ENCODE measurements at regions not wholly inside any gene's neighbourhood (a gene's known extent, or its start where the extent isn't known, plus 50 kb on each side); places are given as distances from the start of the nearest gene placed in this dataset.

DNA sequence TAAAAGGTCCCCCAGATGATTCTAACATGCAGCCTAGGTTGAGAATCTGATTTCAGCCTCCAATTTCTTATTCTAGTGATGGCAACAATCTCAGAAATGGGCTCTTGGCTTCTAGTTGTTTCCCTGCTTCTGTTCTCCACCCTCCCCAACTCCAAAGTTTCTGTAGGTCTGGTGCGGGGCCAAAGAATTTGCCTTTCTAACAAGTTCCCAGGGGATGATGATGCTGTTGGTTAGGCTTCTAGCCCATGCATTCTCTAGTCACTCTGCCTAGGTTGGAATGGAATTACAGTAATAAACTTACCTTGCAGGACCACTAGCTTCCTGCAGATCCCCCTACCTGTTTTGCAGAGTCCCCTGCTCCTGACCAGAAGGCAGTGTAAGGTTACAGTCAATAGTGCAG lies 103.2 kb upstream of the PPP2R3A start:
- H3K4me3 ChIP-seq, result no peak overlapping the region
- no peaks in the 10 kb centered on the region for H3K27me3 ChIP-seq
- TF ChIP-seq Cebpa-rat (IDR thresholded peaks at IDR 0.05), result no peak

DNA sequence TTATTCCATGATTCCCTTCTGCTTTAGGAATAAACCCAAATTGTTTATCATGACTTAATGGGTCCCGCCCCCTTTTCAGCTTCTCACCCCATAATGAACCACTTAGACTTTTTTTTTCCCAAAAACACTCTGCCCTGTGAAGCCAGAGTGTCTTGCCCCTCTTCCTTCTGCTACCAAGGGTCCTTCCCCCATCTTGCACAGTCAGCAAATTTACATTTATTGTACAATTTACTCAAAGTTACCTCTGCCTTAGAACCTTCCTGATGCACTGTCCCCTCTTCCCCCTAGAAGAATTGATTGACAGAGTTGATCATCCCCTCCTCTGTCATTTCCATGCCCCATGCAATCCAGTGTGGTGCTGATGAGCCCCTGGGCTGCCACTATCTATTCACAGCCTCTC lies 101.5 kb upstream of the PPP2R3A start:
- no peaks in the 10 kb centered on the region for H3K36me3 ChIP-seq
- H3K4me3 ChIP-seq, result no peak overlapping the region
- H4K20me1 ChIP-seq, result no peaks in the 10 kb centered on the region
- peaks cover 0 to 9% (median 0%) of the 10 kb centered on the region in 11 experiments; a peak in 1 of 22 replicates for H3K9me3 ChIP-seq (replicated peaks in 1 of 11)
- no peak overlapping the region for H3K9ac ChIP-seq
- no peaks in the 10 kb centered on the region for H3K27me3 ChIP-seq
- no peaks in the 10 kb centered on the region for H3K4me1 ChIP-seq
- H3K27ac ChIP-seq, result no peak overlapping the region
- TF ChIP-seq Cebpa-rat (IDR thresholded peaks at IDR 0.05), result no peak
- H3K4me2 ChIP-seq, result no peak overlapping the region

More for the DNA sequence above, 103.2 kb upstream of the PPP2R3A start:
- H3K9me3 ChIP-seq (replicated peaks in 1 of 11), result peaks cover 0 to 7% (median 0%) of the 10 kb centered on the region in 11 experiments; a peak in 1 of 22 replicates
- H3K4me2 ChIP-seq, result no peak overlapping the region
- no peaks in the 10 kb centered on the region for H3K36me3 ChIP-seq
- no peak overlapping the region for H3K9ac ChIP-seq
- H4K20me1 ChIP-seq, result no peaks in the 10 kb centered on the region
- H3K4me1 ChIP-seq, result no peaks in the 10 kb centered on the region
- no peak overlapping the region for H3K27ac ChIP-seq

DNA sequence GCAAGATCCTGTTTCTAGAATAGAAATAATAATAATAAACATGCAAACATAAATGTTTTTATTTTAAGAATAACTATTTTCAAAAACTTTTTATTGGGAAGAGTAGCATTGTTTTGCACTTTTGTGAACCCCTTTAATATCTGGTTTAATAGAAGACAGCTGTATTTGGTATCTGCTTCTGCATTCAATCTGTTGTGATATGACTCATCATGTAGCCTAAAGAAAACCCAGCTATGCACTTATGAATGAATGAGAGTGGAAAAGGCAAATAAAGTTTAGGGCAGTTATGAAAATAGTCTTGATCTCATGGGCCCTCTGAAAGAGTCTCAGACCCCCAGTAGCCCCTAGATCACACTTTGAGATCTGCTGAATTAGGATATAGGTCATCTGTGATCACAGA lies 100.4 kb upstream of the PPP2R3A start:
- H3K27me3 ChIP-seq, result no peaks in the 10 kb centered on the region
- no peaks in the 10 kb centered on the region for H4K20me1 ChIP-seq
- no peaks in the 10 kb centered on the region for H3K36me3 ChIP-seq
- H3K4me2 ChIP-seq, result no peak overlapping the region
- H3K9me3 ChIP-seq (replicated peaks in 1 of 11), result peaks cover 0 to 9% (median 0%) of the 10 kb centered on the region in 11 experiments; a peak in 1 of 22 replicates
- no peak overlapping the region for H3K4me3 ChIP-seq
- no peak for TF ChIP-seq Cebpa-rat (IDR thresholded peaks at IDR 0.05)
- H3K9ac ChIP-seq, result no peak overlapping the region
- H3K4me1 ChIP-seq, result no peaks in the 10 kb centered on the region
- no peak overlapping the region for H3K27ac ChIP-seq

DNA sequence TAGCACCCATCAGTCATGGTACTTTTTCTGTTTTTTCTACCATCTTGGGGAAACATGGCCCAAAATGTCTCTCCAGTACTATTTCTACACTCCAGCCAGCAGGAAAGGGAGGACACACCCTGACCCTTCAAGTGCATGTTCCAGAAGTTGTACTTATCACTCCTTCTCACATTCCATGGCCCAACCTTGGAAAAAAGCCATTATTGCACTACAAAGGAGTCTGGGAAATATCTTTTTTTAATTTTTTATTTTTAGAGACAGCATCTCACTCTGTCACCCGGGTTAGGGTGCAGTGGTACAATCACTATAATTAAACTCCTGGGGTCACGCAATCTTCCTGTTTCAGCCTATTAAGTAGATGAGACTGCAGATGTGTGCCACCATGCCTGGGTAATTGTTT lies 100.0 kb upstream of the PPP2R3A start:
- no peaks in the 10 kb centered on the region for H3K4me1 ChIP-seq
- no peaks in the 10 kb centered on the region for H3K27me3 ChIP-seq
- H3K4me3 ChIP-seq, result no peak overlapping the region
- H4K20me1 ChIP-seq, result no peaks in the 10 kb centered on the region
- H3K9ac ChIP-seq, result no peak overlapping the region
- TF ChIP-seq Cebpa-rat (IDR thresholded peaks at IDR 0.05), result no peak
- peaks cover 0 to 9% (median 0%) of the 10 kb centered on the region in 11 experiments; a peak in 1 of 22 replicates for H3K9me3 ChIP-seq (replicated peaks in 1 of 11)
- H3K4me2 ChIP-seq, result no peak overlapping the region
- no peaks in the 10 kb centered on the region for H3K36me3 ChIP-seq
- H3K27ac ChIP-seq, result no peak overlapping the region

DNA sequence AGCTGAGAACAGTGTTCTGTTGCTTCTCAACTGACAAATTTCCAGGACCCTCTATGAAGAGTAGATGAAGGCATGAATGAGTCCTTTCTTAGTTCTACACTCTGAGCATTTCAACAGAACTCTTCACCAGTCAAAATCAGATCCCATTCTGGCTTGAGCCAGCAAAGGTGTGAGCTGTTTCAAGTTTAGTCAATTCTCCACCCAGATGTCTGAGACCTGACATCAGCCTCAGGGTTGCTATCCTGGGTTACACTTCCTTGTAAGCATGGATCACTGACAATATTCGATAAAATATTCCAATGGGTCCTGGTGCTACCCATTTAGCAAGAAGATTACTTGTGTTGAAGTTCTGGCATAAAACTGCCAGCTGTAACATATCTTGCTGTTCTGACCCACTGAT lies 97.6 kb upstream of the PPP2R3A start:
- H3K9me3 ChIP-seq (replicated peaks in 1 of 11), result peaks cover under 1 to 11% (median 4%) of the 10 kb centered on the region in 11 experiments; a peak in 12 of 22 replicates
- H4K20me1 ChIP-seq, result no peaks in the 10 kb centered on the region
- H3K27me3 ChIP-seq, result no peaks in the 10 kb centered on the region
- H3K36me3 ChIP-seq, result no peaks in the 10 kb centered on the region
- no peaks in the 10 kb centered on the region for H3K4me1 ChIP-seq
- H3K4me3 ChIP-seq, result no peak overlapping the region
- no peak overlapping the region for H3K9ac ChIP-seq
- H3K4me2 ChIP-seq, result no peak overlapping the region
- no peak for TF ChIP-seq Cebpa-rat (IDR thresholded peaks at IDR 0.05)
- no peak overlapping the region for H3K27ac ChIP-seq

DNA sequence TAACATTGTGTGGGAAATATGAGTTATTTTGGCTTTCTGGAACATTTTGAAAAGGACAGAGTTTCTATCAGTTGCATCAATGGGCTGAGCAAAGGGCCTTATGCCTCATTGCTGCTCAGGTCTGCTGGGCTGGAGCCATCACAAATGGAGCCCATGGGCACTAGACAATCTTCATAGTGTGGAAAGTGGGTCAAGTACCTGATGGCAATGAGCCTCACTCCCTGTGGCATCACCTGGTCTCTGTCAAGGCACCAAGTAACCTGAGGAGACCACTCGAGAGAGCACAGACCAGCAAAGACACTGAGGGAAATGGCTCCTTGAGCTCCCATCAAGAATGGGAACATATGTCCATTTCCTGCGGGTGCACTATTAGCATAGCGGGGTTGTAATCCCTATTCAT lies 96.7 kb upstream of the PPP2R3A start:
- no peaks in the 10 kb centered on the region for H4K20me1 ChIP-seq

DNA sequence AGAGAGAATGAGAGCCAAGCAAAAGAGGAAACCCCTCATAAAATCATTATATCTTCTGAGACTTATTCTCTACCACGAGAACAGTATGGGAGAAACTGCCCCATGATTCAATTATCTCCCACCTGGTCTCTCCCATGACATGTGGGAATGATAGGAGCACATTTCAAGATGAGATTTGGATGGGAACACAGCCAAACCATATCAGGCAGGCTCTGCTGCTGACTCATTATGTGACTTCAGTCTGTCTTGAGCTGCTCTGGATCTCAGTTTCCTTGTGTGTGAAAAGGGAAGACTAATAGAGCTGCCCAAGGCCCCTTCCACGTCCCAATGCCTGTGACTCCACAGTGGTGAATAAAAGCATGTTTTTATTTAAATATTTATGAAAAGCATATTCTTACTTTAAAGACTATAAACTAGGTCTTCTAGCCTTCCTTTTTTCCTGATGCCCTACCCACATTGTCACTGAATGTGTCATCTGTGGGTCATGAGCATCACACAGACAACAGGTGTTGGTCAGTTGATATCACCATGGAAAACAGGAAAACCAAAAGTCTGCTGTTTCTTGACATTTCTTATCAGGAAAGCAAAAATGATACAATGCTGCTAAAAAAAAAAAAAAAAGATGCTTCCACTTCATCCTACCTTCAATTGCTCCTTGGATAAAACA lies 96.0 kb upstream of the PPP2R3A start:
- no peaks in the 10 kb centered on the region for H3K36me3 ChIP-seq
- TF ChIP-seq Cebpa-rat (IDR thresholded peaks at IDR 0.05), result no peak
- H3K27me3 ChIP-seq, result no peaks in the 10 kb centered on the region
- peaks cover 10 to 27% (median 17%) of the 10 kb centered on the region in 11 experiments; a peak in 19 of 22 replicates for H3K9me3 ChIP-seq (replicated peaks in 1 of 11)
- H4K20me1 ChIP-seq, result no peaks in the 10 kb centered on the region
- H3K9ac ChIP-seq, result no peak overlapping the region
- H3K4me1 ChIP-seq, result no peaks in the 10 kb centered on the region
- H3K27ac ChIP-seq, result no peak overlapping the region
- no peak overlapping the region for H3K4me2 ChIP-seq
- no peak overlapping the region for H3K4me3 ChIP-seq

More for the DNA sequence above, 96.7 kb upstream of the PPP2R3A start:
- H3K9ac ChIP-seq, result no peak overlapping the region
- no peak overlapping the region for H3K27ac ChIP-seq
- H3K4me3 ChIP-seq, result no peak overlapping the region
- peaks cover 5 to 20% (median 10%) of the 10 kb centered on the region in 11 experiments; a peak in 19 of 22 replicates for H3K9me3 ChIP-seq (replicated peaks in 1 of 11)
- H3K4me1 ChIP-seq, result no peaks in the 10 kb centered on the region
- H3K27me3 ChIP-seq, result no peaks in the 10 kb centered on the region
- H3K36me3 ChIP-seq, result no peaks in the 10 kb centered on the region
- no peak overlapping the region for H3K4me2 ChIP-seq
- no peak for TF ChIP-seq Cebpa-rat (IDR thresholded peaks at IDR 0.05)

DNA sequence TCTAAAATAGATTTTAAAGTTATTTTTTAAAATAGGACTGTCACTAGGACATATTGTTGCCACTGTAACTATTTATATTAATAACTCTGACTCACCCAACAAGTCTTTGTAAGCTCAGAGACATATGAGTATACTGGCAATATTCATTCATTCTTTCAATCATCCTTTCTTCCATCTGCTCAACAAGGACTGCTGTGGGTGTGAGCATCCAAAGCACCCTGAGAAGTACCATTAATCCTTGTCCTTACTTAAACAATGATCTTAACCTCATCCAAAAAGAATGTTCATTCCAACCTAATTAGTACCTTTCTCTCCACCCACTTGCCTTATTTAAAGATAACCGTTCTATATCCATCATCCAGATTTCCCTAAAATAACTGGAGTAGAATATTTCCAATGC lies 94.2 kb upstream of the PPP2R3A start:
- no peak overlapping the region for H3K4me3 ChIP-seq

DNA sequence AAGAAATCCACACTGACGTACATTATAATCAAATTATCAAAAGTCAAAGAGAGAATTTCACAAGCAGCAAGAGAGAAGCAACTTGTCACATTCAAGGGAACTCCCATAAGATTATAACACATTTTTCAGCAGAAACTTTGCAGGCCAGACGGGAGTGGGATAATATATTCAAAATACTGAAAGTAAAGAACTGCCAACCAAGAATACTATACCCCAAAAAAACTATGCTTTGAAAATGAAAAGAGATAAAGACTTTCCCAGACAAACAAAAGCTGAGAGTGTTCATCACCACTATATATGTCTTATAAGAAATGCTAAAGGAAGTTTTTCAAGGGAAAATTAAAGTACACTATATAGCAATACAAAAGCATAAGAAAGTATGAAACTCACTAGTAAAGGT lies 91.5 kb upstream of the PPP2R3A start:
- peaks cover 6 to 31% (median 18%) of the 10 kb centered on the region in 11 experiments; a peak in 19 of 22 replicates for H3K9me3 ChIP-seq (replicated peaks in 1 of 11)
- H3K4me1 ChIP-seq, result no peaks in the 10 kb centered on the region
- H3K27ac ChIP-seq, result no peak overlapping the region
- no peaks in the 10 kb centered on the region for H4K20me1 ChIP-seq
- TF ChIP-seq Cebpa-rat (IDR thresholded peaks at IDR 0.05), result no peak
- no peak overlapping the region for H3K4me3 ChIP-seq
- no peaks in the 10 kb centered on the region for H3K36me3 ChIP-seq
- H3K9ac ChIP-seq, result no peak overlapping the region
- no peak overlapping the region for H3K4me2 ChIP-seq
- H3K27me3 ChIP-seq, result no peaks in the 10 kb centered on the region

More for the DNA sequence above, 94.2 kb upstream of the PPP2R3A start:
- no peak for TF ChIP-seq Cebpa-rat (IDR thresholded peaks at IDR 0.05)
- no peak overlapping the region for H3K9ac ChIP-seq
- H4K20me1 ChIP-seq, result no peaks in the 10 kb centered on the region
- no peaks in the 10 kb centered on the region for H3K4me1 ChIP-seq
- peaks cover 10 to 28% (median 17%) of the 10 kb centered on the region in 11 experiments; a peak in 19 of 22 replicates for H3K9me3 ChIP-seq (replicated peaks in 1 of 11)
- H3K36me3 ChIP-seq, result no peaks in the 10 kb centered on the region
- no peak overlapping the region for H3K4me2 ChIP-seq
- H3K27me3 ChIP-seq, result no peaks in the 10 kb centered on the region
- H3K27ac ChIP-seq, result no peak overlapping the region

DNA sequence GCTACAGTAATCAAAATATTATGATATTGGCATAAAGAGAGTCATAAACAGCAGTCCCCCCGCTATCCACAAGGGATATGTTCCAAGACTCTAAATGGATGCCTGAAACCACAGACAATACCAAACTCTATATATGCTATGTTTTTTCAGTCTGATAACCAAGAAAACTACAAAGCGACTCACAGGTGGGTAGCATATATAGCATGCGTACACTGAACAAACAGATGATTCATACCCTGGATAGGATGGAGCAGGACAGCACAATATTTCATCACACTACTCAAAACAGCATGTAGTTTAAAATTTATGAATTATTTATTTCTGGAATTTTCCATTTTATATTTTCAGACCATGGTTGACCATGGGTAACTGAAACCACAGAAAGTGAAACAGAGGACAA lies 87.0 kb upstream of the PPP2R3A start:
- no peaks in the 10 kb centered on the region for H3K27me3 ChIP-seq
- peaks cover 6 to 23% (median 11%) of the 10 kb centered on the region in 11 experiments; a peak in 18 of 22 replicates for H3K9me3 ChIP-seq (replicated peaks in 1 of 11)
- H3K4me1 ChIP-seq, result no peaks in the 10 kb centered on the region
- H3K27ac ChIP-seq, result no peak overlapping the region
- no peak overlapping the region for H3K4me3 ChIP-seq
- no peaks in the 10 kb centered on the region for H3K36me3 ChIP-seq
- H4K20me1 ChIP-seq, result no peaks in the 10 kb centered on the region
- H3K9ac ChIP-seq, result no peak overlapping the region
- H3K4me2 ChIP-seq, result no peak overlapping the region
- TF ChIP-seq Cebpa-rat (IDR thresholded peaks at IDR 0.05), result no peak
